Mesendoderm (in vitro differentiated cells): ENCODE measurements at regions not wholly inside any gene's neighbourhood (a gene's known extent, or its start where the extent isn't known, plus 50 kb on each side); places are given as distances from the start of the nearest gene placed in this dataset.
A peak's percentile ranks its signal among the peaks of the same experiment; 100 is the strongest.

Experiments
- DNase-seq: peaks from one replicate; pipeline ENCODE4 v3.0.0; 2013
- H2AK5ac ChIP-seq: 2 replicates; pipeline ENCODE4 v1.6.1; 2013; ENCODE audit warnings: low read length, inconsistent platforms
- H2BK120ac ChIP-seq: 2 replicates; pipeline ENCODE4 v1.6.1; 2013; ENCODE audit warnings: low read depth, mild to moderate bottlenecking, low read length, moderate library complexity, mixed read lengths
- H2BK15ac ChIP-seq: replicated peaks from 2 replicates; pipeline ENCODE4 v1.6.1; 2013; ENCODE audit warnings: low read depth, mild to moderate bottlenecking, moderate library complexity
- H2BK5ac ChIP-seq: 2 replicates; pipeline ENCODE4 v1.6.1; 2013; ENCODE audit warnings: low read length, inconsistent platforms
- H3K18ac ChIP-seq: 2 replicates; pipeline ENCODE4 v1.6.1; 2013; ENCODE audit warnings: mild to moderate bottlenecking, low read length, mixed read lengths
- H3K23ac ChIP-seq: one replicate; pipeline ENCODE4 v1.6.1; 2013; ENCODE audit warnings: low read length
- H3K27ac ChIP-seq: 2 replicates; pipeline ENCODE4 v1.5.1; 2013; ENCODE audit warnings: low read depth, mild to moderate bottlenecking, inconsistent platforms, low read length, moderate library complexity
- H3K27me3 ChIP-seq: 2 replicates; pipeline ENCODE4 v1.6.1; 2013; ENCODE audit warnings: low read length, control low read depth, mild to moderate bottlenecking, inconsistent platforms; ENCODE audit not compliant: insufficient read depth, poor library complexity
- H3K36me3 ChIP-seq: 2 replicates; pipeline ENCODE4 v1.6.1; 2013; ENCODE audit warnings: low read length, inconsistent platforms; ENCODE audit not compliant: control insufficient read depth, insufficient read depth
- H3K4ac ChIP-seq: one replicate; pipeline ENCODE4 v1.6.1; 2013; ENCODE audit warnings: low read depth, mild to moderate bottlenecking, low read length, moderate library complexity
- H3K4me1 ChIP-seq: 2 replicates; pipeline ENCODE4 v1.6.1; 2013; ENCODE audit warnings: low read depth, low read length, inconsistent platforms; ENCODE audit not compliant: control insufficient read depth
- H3K4me2 ChIP-seq: 2 replicates; pipeline ENCODE4 v1.6.1; 2013; ENCODE audit warnings: low read length
- H3K4me3 ChIP-seq: 2 replicates; pipeline ENCODE4 v1.5.1; 2013; ENCODE audit warnings: mild to moderate bottlenecking, low read length
- H3K56ac ChIP-seq: one replicate; pipeline ENCODE4 v1.6.1; 2013; ENCODE audit warnings: low read length
- H3K79me1 ChIP-seq: 2 replicates; pipeline ENCODE4 v1.6.1; 2013; ENCODE audit warnings: low read length, inconsistent platforms
- H3K79me2 ChIP-seq: 2 replicates; pipeline ENCODE4 v1.6.1; 2013; ENCODE audit warnings: mild to moderate bottlenecking, low read length; ENCODE audit not compliant: control insufficient read depth, insufficient read depth
- H3K9ac ChIP-seq: 2 replicates; pipeline ENCODE4 v1.6.1; 2013; ENCODE audit warnings: low read length, inconsistent platforms
- H4K5ac ChIP-seq: one replicate; pipeline ENCODE4 v1.6.1; 2013; ENCODE audit warnings: low read length
- H4K8ac ChIP-seq: one replicate; pipeline ENCODE4 v1.6.1; 2013; ENCODE audit warnings: low read depth, mild to moderate bottlenecking, control low read depth, low read length, moderate library complexity
- WGBS: extraction: QIAGEN DNeasy Blood & Tissue Kit; methylation state at CpG from one replicate; pipeline ENCODE4 v1.1.7; 2013; ENCODE audit warnings: low lambda C conversion rate, missing lambda C conversion rate; ENCODE audit not compliant: insufficient coverage; ENCODE audit errors: extremely low coverage; 5-methylcytosine and 5-hydroxymethylcytosine counted together

- Histone ChIP-seq H3K79me1 (no peaks in the 10 kb centered on the region), H3K4me1 (no peaks in the 10 kb centered on the region), H3K27ac (no peak overlapping the region), H3K4me3 (no peak overlapping the region), H2AK5ac (no peak overlapping the region), H3K23ac (no peak overlapping the region), H2BK15ac (no peak overlapping the region), H2BK5ac (no peak overlapping the region), H3K4me2 (no peak overlapping the region), H3K79me2 (no peaks in the 10 kb centered on the region), H4K5ac (no peak overlapping the region), H3K36me3 (no peaks in the 10 kb centered on the region), H3K18ac (no peak overlapping the region), H2BK120ac (no peak overlapping the region), H4K8ac (no peak overlapping the region), H3K9ac (no peak overlapping the region), H3K56ac (no peak overlapping the region), H3K4ac (no peak overlapping the region), H3K27me3 (no peaks in the 10 kb centered on the region)
- no peak for DNase-seq
- no CpG with 5 or more reads among the region's 2 CpGs for WGBS
Measured at GRCh38 chr1:80064524-80064923, 1058.0 kb upstream of the ADGRL4 start.

GRCh38 chr1:80059940-80060339, 1053.4 kb upstream of the ADGRL4 start:
- no peak overlapping the region for H4K5ac ChIP-seq
- no peak overlapping the region for H3K4me3 ChIP-seq
- H3K4ac ChIP-seq = no peak overlapping the region
- no peak overlapping the region for H2BK5ac ChIP-seq
- no peak overlapping the region for H2BK15ac ChIP-seq
- H3K4me2 ChIP-seq = no peak overlapping the region
- no peaks in the 10 kb centered on the region for H3K79me2 ChIP-seq
- no CpG with 5 or more reads among the region's 4 CpGs for WGBS
- H3K18ac ChIP-seq = no peak overlapping the region
- H3K56ac ChIP-seq = no peak overlapping the region
- H2BK120ac ChIP-seq = no peak overlapping the region
- no peak overlapping the region for H3K23ac ChIP-seq
- H3K27ac ChIP-seq = no peak overlapping the region
- H3K4me1 ChIP-seq = no peaks in the 10 kb centered on the region
- no peak overlapping the region for H2AK5ac ChIP-seq
- no peaks in the 10 kb centered on the region for H3K79me1 ChIP-seq
- peak; percentile 46 for DNase-seq
- no peak overlapping the region for H4K8ac ChIP-seq
- no peaks in the 10 kb centered on the region for H3K27me3 ChIP-seq
- no peaks in the 10 kb centered on the region for H3K36me3 ChIP-seq
- no peak overlapping the region for H3K9ac ChIP-seq

- no peak overlapping the region for H3K18ac ChIP-seq
- H3K9ac ChIP-seq = no peak overlapping the region
- DNase-seq = no peak
- H2AK5ac ChIP-seq = no peak overlapping the region
- H3K4ac ChIP-seq = no peak overlapping the region
- H3K79me1 ChIP-seq = no peaks in the 10 kb centered on the region
- no peak overlapping the region for H4K8ac ChIP-seq
- H2BK15ac ChIP-seq = no peak overlapping the region
- H3K36me3 ChIP-seq = no peaks in the 10 kb centered on the region
- no peak overlapping the region for H4K5ac ChIP-seq
- no peaks in the 10 kb centered on the region for H3K27me3 ChIP-seq
- no peaks in the 10 kb centered on the region for H3K79me2 ChIP-seq
- no peak overlapping the region for H3K4me2 ChIP-seq
- no peak overlapping the region for H3K56ac ChIP-seq
- no peak overlapping the region for H3K4me3 ChIP-seq
- no peak overlapping the region for H3K23ac ChIP-seq
- H2BK5ac ChIP-seq = no peak overlapping the region
- no peak overlapping the region for H3K27ac ChIP-seq
- H2BK120ac ChIP-seq = no peak overlapping the region
- no peaks in the 10 kb centered on the region for H3K4me1 ChIP-seq
Measured at GRCh38 chr1:80056179-80056578, 1049.6 kb upstream of the ADGRL4 start.

- Histone ChIP-seq H3K4me3 (no peak overlapping the region), H3K18ac (no peak overlapping the region), H2AK5ac (no peak overlapping the region), H3K4ac (no peak overlapping the region), H3K4me2 (no peak overlapping the region), H3K23ac (no peak overlapping the region), H3K4me1 (no peaks in the 10 kb centered on the region), H2BK15ac (no peak overlapping the region), H4K5ac (no peak overlapping the region), H2BK120ac (no peak overlapping the region), H3K27ac (no peak overlapping the region), H3K36me3 (no peaks in the 10 kb centered on the region), H3K79me2 (no peaks in the 10 kb centered on the region), H4K8ac (no peak overlapping the region), H3K56ac (no peak overlapping the region), H3K27me3 (no peaks in the 10 kb centered on the region), H3K79me1 (no peaks in the 10 kb centered on the region), H3K9ac (no peak overlapping the region), H2BK5ac (no peak overlapping the region)
- no CpG with 5 or more reads among the region's 7 CpGs for WGBS
- DNase-seq = no peak
Measured at GRCh38 chr1:80054129-80054528, 1047.6 kb upstream of the ADGRL4 start.

- Histone ChIP-seq H3K18ac (no peak overlapping the region), H3K27me3 (no peaks in the 10 kb centered on the region), H3K27ac (no peak overlapping the region), H3K79me1 (no peaks in the 10 kb centered on the region), H3K79me2 (no peaks in the 10 kb centered on the region), H3K23ac (no peak overlapping the region), H2AK5ac (no peak overlapping the region), H4K8ac (no peak overlapping the region), H2BK5ac (no peak overlapping the region), H3K4me2 (no peak overlapping the region), H3K4ac (no peak overlapping the region), H3K36me3 (no peaks in the 10 kb centered on the region), H3K9ac (no peak overlapping the region), H3K4me3 (no peak overlapping the region), H4K5ac (no peak overlapping the region), H2BK15ac (no peak overlapping the region), H3K56ac (no peak overlapping the region), H2BK120ac (no peak overlapping the region), H3K4me1 (no peaks in the 10 kb centered on the region)
- no peak for DNase-seq
- no CpG with 5 or more reads among the region's 14 CpGs for WGBS
Measured at GRCh38 chr1:80053613-80054012, 1047.1 kb upstream of the ADGRL4 start.

GRCh38 chr1:80050523-80050922, 1044.0 kb upstream of the ADGRL4 start:
- no peak overlapping the region for H3K9ac ChIP-seq
- no peak overlapping the region for H4K5ac ChIP-seq
- H3K23ac ChIP-seq = no peak overlapping the region
- H3K4ac ChIP-seq = no peak overlapping the region
- no peak overlapping the region for H3K4me2 ChIP-seq
- no peak overlapping the region for H3K27ac ChIP-seq
- no peaks in the 10 kb centered on the region for H3K79me2 ChIP-seq
- no peak overlapping the region for H3K4me3 ChIP-seq
- WGBS = no CpG with 5 or more reads among the region's 14 CpGs
- H2BK120ac ChIP-seq = no peak overlapping the region
- no peaks in the 10 kb centered on the region for H3K36me3 ChIP-seq
- H2BK5ac ChIP-seq = no peak overlapping the region
- no peak overlapping the region for H4K8ac ChIP-seq
- no peak for DNase-seq
- no peak overlapping the region for H3K56ac ChIP-seq
- H2BK15ac ChIP-seq = no peak overlapping the region
- H3K79me1 ChIP-seq = no peaks in the 10 kb centered on the region
- H3K4me1 ChIP-seq = no peaks in the 10 kb centered on the region
- no peak overlapping the region for H3K18ac ChIP-seq
- no peaks in the 10 kb centered on the region for H3K27me3 ChIP-seq
- H2AK5ac ChIP-seq = no peak overlapping the region
